GM19372 (cell line): ENCODE measurements at regions not wholly inside any gene's neighbourhood (a gene's known extent, or its start where the extent isn't known, plus 50 kb on each side); places are given as distances from the start of the nearest gene placed in this dataset.
A peak's percentile ranks its signal among the peaks of the same experiment; 100 is the strongest.

Experiments used
- ATAC-seq: cut with Tn5 transposase; IDR thresholded peaks from one replicate; pipeline ENCODE4 v1.9.1; 2021; ENCODE audit warnings: mild to moderate bottlenecking, low read depth, moderate library complexity; ENCODE audit not compliant: unreplicated experiment

- ATAC-seq = no peak
Measured at GRCh38 chr5:88144219-88145001, 124.2 kb downstream of the TMEM161B start.

DNA sequence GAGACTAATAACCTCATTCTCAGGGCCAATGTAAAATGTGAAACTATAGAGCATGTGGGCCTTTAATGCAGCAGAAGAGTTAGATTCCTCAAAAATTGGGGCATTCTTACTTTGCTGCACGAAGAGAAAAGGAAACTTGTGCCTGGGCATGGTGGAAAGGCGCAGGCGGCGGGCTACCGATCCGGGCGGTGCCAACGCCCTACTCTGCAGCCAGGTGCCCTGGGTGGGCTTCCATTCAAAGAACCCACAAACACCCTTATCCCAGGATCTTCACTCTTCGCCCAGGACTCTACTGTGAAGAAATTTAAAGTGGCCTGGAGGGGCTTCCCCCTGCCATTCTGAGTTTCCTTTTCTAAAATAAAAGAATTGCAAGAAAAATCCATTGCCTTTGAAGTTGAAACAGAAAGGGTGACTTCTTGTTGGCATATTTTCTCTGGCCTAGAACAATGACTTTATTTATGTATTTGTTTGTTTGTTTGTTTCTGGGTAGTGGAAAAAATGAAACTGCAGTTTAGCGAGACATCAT lies 124.9 kb downstream of the TMEM161B start:
- no peak for ATAC-seq

DNA sequence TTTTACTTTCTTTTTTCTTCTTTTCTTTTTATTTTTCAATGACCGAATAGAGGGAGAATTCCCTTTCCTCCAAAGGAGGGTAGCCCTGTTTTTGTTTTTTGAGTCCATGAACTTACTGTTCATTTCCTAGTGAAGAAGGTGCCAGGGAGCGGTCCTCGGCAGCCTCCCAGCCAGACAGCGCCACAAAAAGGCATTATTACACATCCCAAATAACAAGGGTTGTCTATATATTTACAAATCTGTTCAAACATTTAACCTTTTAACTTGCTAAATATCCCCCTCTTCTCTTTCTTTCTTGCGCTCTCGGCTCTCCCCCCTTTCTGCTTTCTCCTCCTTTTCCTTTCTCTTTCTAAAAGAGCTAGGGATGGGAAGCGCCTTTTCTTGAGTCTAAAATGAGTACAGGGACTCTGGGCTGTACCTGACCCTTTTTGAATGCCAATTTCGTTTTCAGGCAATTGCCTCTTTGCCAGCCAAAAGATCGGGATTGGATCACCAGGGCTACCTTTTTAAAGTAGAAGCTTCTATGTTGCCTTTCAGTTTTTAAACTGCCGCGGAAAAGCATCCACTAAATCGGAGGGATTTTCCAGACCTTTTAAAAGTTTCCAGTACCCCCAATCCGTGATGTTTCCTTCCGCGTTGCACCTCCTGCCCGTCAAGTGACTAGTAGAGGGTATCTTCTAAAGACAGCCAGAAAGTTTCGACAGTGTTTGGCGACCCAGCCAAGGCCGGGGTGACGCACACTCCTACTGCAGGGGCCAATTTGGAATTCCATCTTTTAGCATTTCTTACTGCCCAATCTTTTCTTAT lies 125.6 kb downstream of the TMEM161B start:
- ATAC-seq = no peak

- ATAC-seq = no peak
Measured at GRCh38 chr5:88142636-88142885, 126.1 kb downstream of the TMEM161B start.

DNA sequence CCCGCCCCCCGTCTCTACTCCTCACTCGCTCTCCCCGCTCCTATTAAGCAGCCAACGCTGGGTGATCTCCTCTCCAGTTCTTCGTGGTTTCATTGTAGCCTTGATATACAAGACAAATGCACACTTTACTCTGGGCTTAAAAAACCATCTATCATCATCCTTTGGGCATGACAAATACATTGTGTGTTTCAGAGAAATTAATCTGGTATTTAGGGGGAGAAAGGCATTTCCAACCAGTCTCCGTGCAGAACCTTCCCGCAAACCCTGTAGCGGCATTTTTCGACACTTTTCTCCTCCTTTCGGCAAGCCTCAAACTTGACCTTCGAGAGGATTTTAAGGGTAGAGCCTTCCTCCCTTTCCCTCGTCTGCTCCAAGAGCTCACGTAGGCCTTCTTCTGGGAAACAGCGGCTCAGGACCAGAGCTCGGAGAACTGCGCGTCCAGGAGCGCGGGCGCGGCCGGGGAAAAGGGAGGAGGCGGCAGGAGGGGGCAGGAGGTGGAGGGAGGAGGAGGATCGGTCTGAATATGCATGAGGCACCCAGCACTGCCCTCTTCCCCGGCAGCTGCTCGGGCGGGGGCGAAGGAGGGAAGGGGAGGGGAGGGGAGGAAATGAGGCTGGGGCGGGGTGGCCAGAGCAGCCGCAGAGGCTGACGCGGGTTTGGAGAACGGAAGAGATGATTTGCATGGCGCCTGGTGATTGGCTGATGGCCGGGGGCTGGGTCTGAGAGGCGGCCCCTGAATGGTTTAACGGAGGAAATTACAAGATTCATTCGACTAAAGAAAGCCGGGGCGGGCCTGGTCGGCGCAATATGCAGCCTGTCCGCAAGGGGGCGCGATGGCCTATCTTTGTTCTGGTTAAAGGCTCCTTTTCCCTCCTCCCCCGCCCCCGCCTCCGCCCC lies 127.5 kb downstream of the TMEM161B start:
- peak; percentile 87 for ATAC-seq

- no peak for ATAC-seq
Measured at GRCh38 chr5:88140396-88140855, 128.2 kb downstream of the TMEM161B start.

GRCh38 chr5:88130211-88130815 lies 138.3 kb downstream of the TMEM161B start:
- ATAC-seq = no peak

DNA sequence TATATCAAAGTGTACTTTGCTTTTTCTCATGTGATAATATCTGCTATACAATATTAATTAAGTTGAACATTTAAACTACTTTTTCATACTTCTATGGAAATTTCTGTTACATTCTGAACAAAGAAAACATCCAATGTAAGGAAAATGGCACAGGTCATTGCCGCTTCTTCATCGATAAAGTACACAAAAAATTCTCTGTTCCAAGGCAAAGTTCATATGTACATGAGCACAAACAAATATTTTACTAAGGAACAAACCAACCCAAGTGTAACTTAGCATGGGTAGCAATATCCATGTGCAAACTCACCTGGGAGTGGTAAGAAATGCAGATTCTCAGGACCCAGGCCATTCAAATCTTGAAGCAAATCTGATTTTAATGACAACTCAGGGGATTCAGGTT lies 139.8 kb downstream of the TMEM161B start:
- no peak for ATAC-seq

DNA sequence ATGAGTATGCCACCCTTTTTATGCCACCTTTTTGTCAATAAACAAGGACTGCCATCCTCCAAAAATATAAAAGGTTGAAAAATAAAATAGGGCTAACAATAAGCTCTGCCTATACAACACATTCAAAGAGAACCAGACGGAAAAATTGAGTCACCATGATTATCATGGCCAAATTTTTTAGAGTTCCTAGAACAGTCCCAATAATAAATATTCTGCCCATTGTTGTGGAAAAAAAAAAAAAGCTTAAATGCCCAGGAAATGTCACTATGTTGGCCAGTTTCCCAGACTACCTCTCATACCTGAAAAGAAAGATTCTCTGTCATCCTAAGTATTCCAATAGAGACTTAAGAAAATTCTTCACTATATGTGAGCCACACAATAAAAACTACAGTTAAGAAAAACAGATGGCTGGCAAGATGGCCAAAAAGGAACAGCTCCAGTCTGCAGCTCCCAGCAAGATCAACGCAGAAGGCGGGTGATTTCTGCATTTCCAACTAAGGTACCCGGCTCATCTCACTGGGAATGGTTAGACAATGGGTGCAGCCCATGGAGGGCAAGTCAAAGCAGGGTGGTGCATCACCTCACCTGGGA lies 149.0 kb downstream of the TMEM161B start:
- no peak for ATAC-seq

GRCh38 chr5:88118179-88118578 lies 150.5 kb downstream of the TMEM161B start:
- no peak for ATAC-seq

DNA sequence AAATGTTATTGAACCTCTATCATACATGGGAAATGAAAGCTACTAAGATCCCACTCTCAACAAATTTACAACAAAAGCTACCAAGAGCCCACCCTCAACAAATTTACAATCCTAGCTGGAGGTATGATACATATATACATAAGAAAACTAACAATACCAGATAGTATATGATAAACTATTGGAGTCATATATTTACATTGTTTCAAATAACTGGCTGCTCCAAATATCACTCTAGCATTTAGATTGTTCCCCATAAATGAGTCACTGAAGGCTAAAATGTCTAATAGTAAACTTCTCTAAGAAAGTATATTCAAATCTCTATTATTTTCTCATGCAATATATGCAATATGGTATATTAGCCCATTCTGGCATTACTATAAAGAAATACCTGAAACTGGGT lies 151.1 kb downstream of the TMEM161B start:
- no peak for ATAC-seq

DNA sequence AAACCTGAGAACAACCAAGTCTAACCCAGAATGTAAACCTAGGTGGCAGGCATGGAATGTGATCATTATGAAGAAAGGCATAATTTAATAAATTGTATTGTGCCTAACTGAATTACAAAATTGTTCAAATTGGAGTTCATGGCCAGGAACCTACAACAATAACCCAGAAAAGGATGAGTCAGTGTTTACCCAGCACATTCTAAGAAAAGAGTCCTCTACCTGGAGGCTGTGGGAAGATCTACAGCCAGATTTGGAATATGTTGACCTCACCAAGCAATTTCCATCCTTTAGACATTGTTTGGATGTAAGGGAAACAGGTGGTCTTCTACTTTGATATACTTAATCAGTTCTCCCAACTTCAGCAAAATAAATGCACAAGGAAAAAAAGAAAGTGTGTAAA lies 152.2 kb downstream of the TMEM161B start:
- no peak for ATAC-seq

GRCh38 chr5:88115211-88115610 lies 153.4 kb downstream of the TMEM161B start:
- ATAC-seq = no peak

DNA sequence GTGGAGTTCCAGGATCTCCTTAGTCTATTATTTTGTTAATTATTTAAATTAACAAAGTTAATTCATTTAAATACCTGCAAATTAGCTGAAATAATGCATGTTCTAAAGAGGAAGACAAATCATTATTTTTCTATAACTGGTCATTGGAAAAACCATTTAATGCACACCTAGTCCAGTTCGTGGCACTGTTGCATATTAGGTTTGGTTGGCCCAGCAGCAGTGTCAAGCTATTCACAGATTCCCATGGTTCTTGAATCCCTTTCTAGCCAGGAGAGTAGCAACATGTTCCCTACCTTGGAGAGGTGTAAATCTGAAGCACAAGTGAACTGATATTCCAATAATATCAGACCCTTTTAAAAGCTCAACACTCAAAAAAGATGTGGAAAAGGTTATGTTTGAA lies 155.2 kb downstream of the TMEM161B start:
- ATAC-seq = no peak

- no peak for ATAC-seq
Measured at GRCh38 chr5:88109818-88110217, 158.8 kb downstream of the TMEM161B start.

DNA sequence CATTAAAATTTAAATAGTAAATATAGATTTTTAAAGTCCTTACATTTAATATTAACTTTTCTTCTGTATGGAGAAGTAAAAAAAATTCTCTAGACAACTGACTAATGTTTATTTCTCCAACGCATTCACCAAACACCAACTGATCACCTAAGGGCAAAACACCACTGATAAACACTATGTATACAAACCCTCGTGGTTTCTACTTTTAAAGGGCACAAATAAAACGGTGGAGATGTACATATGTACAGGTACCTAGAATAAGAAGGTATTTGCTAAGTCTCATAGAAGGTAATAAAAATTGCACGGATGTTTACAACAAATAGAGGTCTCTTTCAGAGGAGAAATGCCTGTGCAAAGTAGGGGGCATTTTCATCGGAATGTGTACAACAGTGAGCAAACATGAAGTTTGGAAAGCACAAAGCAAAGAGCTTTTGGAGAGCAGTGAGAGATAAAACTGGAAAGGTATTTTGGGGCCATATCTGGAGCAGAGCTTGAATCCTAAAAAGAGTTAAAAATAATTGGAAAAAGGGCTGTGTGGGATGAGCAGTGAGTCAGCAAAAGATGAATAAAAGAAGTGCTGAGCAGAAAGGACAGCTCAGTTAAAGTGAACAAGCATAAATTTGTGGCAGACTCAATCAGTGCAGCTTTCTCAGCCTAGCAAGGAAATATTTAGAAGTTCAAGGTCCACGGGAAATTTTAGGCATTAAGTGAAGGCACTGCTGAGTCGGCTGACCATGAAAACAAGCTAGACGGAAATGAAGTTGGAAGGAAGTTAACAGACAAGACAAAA lies 160.0 kb downstream of the TMEM161B start:
- no peak for ATAC-seq

- no peak for ATAC-seq
Measured at GRCh38 chr5:88094906-88095496, 173.6 kb downstream of the TMEM161B start.

GRCh38 chr5:88094403-88094802 lies 174.2 kb downstream of the TMEM161B start:
- ATAC-seq = no peak

DNA sequence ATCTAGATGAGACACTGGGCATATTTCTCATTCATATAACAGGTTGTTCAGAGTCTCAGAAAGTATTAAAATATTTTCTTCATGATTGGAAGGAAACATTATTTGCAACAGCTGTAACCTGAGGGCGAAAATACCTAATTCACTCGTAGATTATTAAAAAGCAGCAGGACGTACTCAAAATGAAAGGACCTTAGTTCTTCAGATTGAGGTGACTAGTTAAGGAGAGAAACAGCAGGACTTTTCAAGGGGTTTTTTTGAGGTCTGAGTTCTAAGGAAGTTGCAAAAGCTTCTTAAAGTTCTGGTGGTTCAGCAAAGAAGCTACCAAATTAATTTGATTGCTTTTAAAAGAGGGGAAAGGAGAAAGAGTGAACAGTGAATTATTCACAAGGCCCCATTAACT lies 174.9 kb downstream of the TMEM161B start:
- no peak for ATAC-seq
